Keratinocyte (primary cell): ENCODE measurements at regions not wholly inside any gene's neighbourhood (a gene's known extent, or its start where the extent isn't known, plus 50 kb on each side); places are given as distances from the start of the nearest gene placed in this dataset.

Experiments used
- DNase-seq: peaks from one replicate; pipeline ENCODE4 v3.0.0-alpha.2; 2011; ENCODE audit warnings: low read depth, missing footprints, low spot score
- FAIRE-seq: peaks from 2 replicates; lab custom pipeline; 2011; peaks lifted over from hg19 to GRCh38; lab: Jason Lieb, UNC
- H2AFZ ChIP-seq: 2 replicates; pipeline ENCODE4 v1.6.0; 2012; ENCODE audit warnings: low read length, control low read depth, inconsistent platforms; ENCODE audit not compliant: control insufficient read depth
- H3K27ac ChIP-seq: 2 replicates; pipeline ENCODE4 v1.5.1; 2011; ENCODE audit warnings: low read length; ENCODE audit not compliant: control insufficient read depth, insufficient read depth
- H3K27me3 ChIP-seq: 3 replicates; pipeline ENCODE4 v1.6.0; 2011; ENCODE audit warnings: low read length; ENCODE audit not compliant: control insufficient read depth, insufficient read depth; ENCODE audit errors: extremely low read depth
- H3K36me3 ChIP-seq, 2 experiments: 2 replicates in 1 of 2; 3 replicates in 1 of 2; pipeline ENCODE4 v1.5.1; 2011; ENCODE audit warnings: low read length in 2 of 2, mild to moderate bottlenecking in 1 of 2; ENCODE audit not compliant: control insufficient read depth in 2 of 2, insufficient read depth in 2 of 2; ENCODE audit errors: extremely low read depth in 1 of 2
- H3K4me1 ChIP-seq: 3 replicates; pipeline ENCODE4 v1.5.1; 2011; ENCODE audit warnings: low read length; ENCODE audit not compliant: control insufficient read depth, insufficient read depth; ENCODE audit errors: extremely low read depth
- H3K4me2 ChIP-seq: 3 replicates; pipeline ENCODE4 v1.6.0; 2011; ENCODE audit warnings: low read depth, low read length; ENCODE audit not compliant: control insufficient read depth, insufficient read depth; ENCODE audit errors: extremely low read depth
- H3K4me3 ChIP-seq, 3 experiments: fragments of 200-600 bp in 1 of 3; sonication (generic) in 1 of 3; 2 replicates in 2 of 3; 3 replicates in 1 of 3; pipeline ENCODE4 v1.5.1; 2011 to 2016; ENCODE audit warnings: low read length in 3 of 3, mild to moderate bottlenecking in 3 of 3, control low read depth in 2 of 3, inconsistent platforms in 1 of 3, low read depth in 1 of 3, mixed read lengths in 1 of 3, mixed run types in 1 of 3, moderate library complexity in 1 of 3; ENCODE audit not compliant: control insufficient read depth in 2 of 3, insufficient read depth in 2 of 3; ENCODE audit errors: extremely low read depth in 1 of 3
- H3K79me2 ChIP-seq: 2 replicates; pipeline ENCODE4 v1.6.0; 2012; ENCODE audit warnings: low read length; ENCODE audit not compliant: control insufficient read depth, insufficient read depth
- H3K9ac ChIP-seq: 3 replicates; pipeline ENCODE4 v1.6.0; 2011; ENCODE audit warnings: low read length; ENCODE audit not compliant: control insufficient read depth, insufficient read depth; ENCODE audit errors: extremely low read depth
- H3K9me1 ChIP-seq: 3 replicates; pipeline ENCODE4 v1.6.0; 2011; ENCODE audit warnings: low read length; ENCODE audit not compliant: control insufficient read depth, insufficient read depth; ENCODE audit errors: extremely low read depth
- H3K9me3 ChIP-seq: 2 replicates; pipeline ENCODE4 v1.5.1; 2012; ENCODE audit warnings: low read depth, low read length; ENCODE audit not compliant: control insufficient read depth
- H4K20me1 ChIP-seq: 3 replicates; pipeline ENCODE4 v1.6.0; 2011; ENCODE audit warnings: low read length; ENCODE audit not compliant: control insufficient read depth, insufficient read depth; ENCODE audit errors: extremely low read depth
- EZH2 ChIP-seq: IDR thresholded peaks from one replicate; pipeline ENCODE4 v1.6.1; 2012; ENCODE audit warnings: inconsistent platforms, mild to moderate bottlenecking, low read length, moderate library complexity
- dilution Hi-C: fragments of 300-500 bp; cut with MboI; formaldehyde crosslinking; loops from one replicate; pipeline ENCODE4 v1.7.0; 2020; ENCODE audit warnings: low sequenced_read_pairs; ENCODE audit not compliant: extremely low pct_ligation_motif_present
- TF ChIP-seq, protein P1 (sequence below), 3 experiments: IDR thresholded peaks in 1 of 3; conservative IDR thresholded peaks in 1 of 3; optimal IDR thresholded peaks in 1 of 3; 2 replicates in 2 of 3; 3 replicates in 1 of 3; pipeline versions ENCODE3 to v1.5.1; 2011; ENCODE audit warnings: low read length in 3 of 3, mild to moderate bottlenecking in 3 of 3, moderate library complexity in 2 of 3, control low read depth in 1 of 3, inconsistent platforms in 1 of 3; ENCODE audit not compliant: insufficient read depth in 2 of 3; ENCODE audit errors: extremely low read depth in 1 of 3

DNA sequence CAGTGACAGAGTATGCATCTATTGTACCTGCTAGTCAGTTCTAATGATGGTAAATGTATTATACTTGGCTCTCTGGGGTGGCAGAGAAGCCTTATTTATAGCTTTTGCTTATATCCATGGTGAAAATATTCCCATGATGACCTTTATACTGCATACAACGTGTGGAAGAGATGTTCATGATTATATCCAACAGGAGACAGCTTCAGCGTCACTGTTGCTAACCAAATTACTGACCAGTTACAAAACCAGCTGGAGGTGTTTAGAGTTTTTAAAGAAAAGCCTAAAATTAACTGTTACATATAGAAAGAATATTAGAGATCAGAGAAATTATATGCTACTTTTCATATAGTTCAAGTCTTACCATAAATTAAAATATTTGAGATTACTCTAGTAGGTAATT is 280.8 kb downstream of the ETV1 start:
- TF ChIP-seq, protein P1, sequence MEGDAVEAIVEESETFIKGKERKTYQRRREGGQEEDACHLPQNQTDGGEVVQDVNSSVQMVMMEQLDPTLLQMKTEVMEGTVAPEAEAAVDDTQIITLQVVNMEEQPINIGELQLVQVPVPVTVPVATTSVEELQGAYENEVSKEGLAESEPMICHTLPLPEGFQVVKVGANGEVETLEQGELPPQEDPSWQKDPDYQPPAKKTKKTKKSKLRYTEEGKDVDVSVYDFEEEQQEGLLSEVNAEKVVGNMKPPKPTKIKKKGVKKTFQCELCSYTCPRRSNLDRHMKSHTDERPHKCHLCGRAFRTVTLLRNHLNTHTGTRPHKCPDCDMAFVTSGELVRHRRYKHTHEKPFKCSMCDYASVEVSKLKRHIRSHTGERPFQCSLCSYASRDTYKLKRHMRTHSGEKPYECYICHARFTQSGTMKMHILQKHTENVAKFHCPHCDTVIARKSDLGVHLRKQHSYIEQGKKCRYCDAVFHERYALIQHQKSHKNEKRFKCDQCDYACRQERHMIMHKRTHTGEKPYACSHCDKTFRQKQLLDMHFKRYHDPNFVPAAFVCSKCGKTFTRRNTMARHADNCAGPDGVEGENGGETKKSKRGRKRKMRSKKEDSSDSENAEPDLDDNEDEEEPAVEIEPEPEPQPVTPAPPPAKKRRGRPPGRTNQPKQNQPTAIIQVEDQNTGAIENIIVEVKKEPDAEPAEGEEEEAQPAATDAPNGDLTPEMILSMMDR (optimal IDR thresholded peaks at IDR 0.05 in 1 of 3, IDR thresholded peaks at IDR 0.05 in 1 of 3, conservative IDR thresholded peaks at IDR 0.05 in 1 of 3; ENCODE audit: extremely low read depth in 1 of 3, insufficient read depth in 2 of 3, low read length in 3 of 3) = no peak
- TF ChIP-seq EZH2 = no peak
- Histone ChIP-seq H3K79me2 (no peaks in the 10 kb centered on the region), H3K4me2 (no peak overlapping the region), H3K9me3 (no peaks in the 10 kb centered on the region), H3K27me3 (no peaks in the 10 kb centered on the region), H3K4me1 (no peaks in the 10 kb centered on the region), H3K4me3 (no peak overlapping the region), H4K20me1 (no peaks in the 10 kb centered on the region), H3K27ac (no peak overlapping the region), H3K9me1 (no peaks in the 10 kb centered on the region), H3K9ac (no peak overlapping the region), H2AFZ (no peak overlapping the region), H3K36me3 (no peaks in the 10 kb centered on the region)
- no peak for FAIRE-seq
- dilution Hi-C loops = loop anchor here (25.0 kb wide), 1 partner anchor 171 kb away; no protein-coding TSS in a partner anchor
- no peak for DNase-seq

DNA sequence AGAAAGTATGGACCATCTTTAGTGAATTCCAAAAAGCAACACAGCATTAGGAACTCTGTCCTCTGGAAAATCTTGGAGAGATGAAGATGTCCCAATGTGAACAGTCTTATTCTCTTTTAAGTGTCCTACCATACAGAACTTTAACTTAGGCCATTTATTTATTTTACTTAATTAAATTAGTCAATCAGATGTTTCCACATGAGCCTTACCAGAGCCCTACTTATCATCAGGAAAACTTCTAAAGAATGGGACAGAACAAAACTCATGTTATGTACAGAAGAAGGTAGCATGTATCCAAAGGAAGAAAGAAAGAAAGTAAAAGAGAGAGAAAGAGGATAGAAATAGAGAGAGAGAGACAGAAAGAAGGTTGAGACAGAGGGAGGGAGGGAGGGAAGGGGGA is 276.4 kb downstream of the ETV1 start:
- Histone ChIP-seq H3K9ac (no peak overlapping the region), H3K9me3 (no peaks in the 10 kb centered on the region), H3K36me3 (no peaks in the 10 kb centered on the region), H4K20me1 (no peaks in the 10 kb centered on the region), H3K4me1 (no peaks in the 10 kb centered on the region), H3K4me3 (no peak overlapping the region), H3K27ac (no peak overlapping the region), H3K27me3 (no peaks in the 10 kb centered on the region), H3K4me2 (no peak overlapping the region), H2AFZ (no peak overlapping the region), H3K9me1 (no peaks in the 10 kb centered on the region), H3K79me2 (no peaks in the 10 kb centered on the region)
- TF ChIP-seq, protein P1 (optimal IDR thresholded peaks at IDR 0.05 in 1 of 3, IDR thresholded peaks at IDR 0.05 in 1 of 3, conservative IDR thresholded peaks at IDR 0.05 in 1 of 3; ENCODE audit: extremely low read depth in 1 of 3, insufficient read depth in 2 of 3, low read length in 3 of 3) = no peak
- no peak for TF ChIP-seq EZH2
- FAIRE-seq (no peak), DNase-seq (no peak)
- dilution Hi-C loops = loop anchor here (25.0 kb wide), 1 partner anchor 176 kb away; no protein-coding TSS in a partner anchor
